ENCODE measurements at regions not wholly inside any gene's neighbourhood (a gene's known extent, or its start where the extent isn't known, plus 50 kb on each side); places are given as distances from the start of the nearest gene placed in this dataset.
"Not testable (repeated sequence)": the region's sequence is repeated elsewhere in the genome, so short reads cannot be mapped to it uniquely, and the experiment has no call there.

DNA sequence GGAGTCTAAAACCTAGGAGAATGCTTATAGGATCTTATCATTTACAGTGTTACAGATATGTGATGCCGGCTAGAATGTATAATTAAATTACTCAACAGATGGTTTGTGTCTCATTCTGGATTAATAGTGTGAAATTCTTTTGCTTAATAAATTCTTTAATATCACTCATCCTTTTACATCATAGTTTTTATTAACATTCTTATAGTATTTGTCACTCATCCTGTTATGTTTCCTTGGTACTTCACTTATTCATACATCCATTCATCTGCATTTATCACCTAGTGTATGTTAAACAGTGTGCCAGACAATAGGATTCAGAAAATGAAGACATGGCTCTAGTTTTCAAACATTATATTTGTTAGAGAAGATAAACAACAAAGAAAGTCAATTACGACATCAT is 468.7 kb downstream of the FRK start:
- DNase-seq: no peak
- no peak for ATAC-seq
- intact Hi-C loops (cut with DNase I): no loop called here

DNA sequence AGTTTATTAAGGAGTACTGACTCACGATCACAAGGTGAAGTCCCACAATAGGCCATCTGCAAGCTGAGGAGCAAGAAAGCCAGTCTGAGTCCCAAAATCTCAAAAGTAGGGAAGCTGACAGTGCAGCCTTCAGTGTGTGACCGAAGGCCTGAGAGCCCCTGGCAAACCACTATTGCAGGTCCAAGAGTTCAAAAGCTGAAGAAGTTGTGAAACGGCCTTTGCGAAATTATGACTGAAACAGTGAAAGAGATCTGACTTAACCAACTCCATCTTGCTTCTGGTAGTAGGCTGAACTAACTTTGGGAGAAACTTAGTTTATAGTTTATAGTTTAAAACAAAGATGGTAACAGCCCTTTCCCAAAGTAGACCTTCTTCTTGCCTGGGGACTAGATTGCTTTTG is 471.6 kb downstream of the FRK start:
- DNase-seq; intact Hi-C loops (cut with DNase I); ATAC-seq: not testable (repeated sequence)

DNA sequence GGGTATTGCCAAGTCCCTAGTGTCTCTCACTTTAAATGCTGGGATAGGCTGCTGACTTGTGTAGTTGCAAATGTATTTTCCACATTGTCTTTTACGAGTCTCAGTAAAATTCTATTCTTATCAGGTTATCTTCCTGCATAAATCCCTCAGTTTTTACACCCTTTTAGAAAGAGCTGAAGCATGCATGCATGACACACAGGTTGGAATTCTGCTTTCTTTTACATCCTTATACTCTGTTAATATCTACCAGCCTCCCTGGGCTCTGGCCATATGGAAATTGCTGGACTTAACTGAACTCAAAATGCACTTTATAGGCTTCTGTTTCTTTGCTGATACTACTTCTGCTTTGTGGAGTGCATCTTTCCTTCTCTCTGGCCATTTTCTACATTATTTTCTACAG is 477.4 kb downstream of the FRK start:
- DNase-seq (no peak), ATAC-seq (no peak)
- intact Hi-C loops (cut with DNase I): no loop called here

DNA sequence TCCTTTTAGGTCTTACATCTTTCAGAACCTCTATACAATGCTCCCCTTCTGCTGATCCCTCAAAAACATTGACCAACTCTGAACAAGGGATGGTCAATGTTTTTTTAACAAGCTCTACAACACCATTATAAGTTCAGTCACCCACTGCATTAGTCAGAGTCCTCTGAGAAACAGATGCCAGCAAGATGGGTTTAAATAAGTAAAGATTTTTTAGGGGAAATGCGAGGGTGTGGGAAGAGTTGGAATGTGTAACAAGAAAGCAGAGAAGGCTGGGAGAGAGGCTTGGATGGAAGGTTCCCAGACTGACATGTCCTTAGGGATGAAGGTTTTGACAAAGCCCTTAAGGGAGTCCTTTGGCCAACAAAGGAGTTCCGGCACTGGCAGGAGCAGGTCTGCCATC is 478.3 kb downstream of the FRK start:
- ATAC-seq (no peak), DNase-seq (no peak)
- intact Hi-C loops (cut with DNase I): no loop called here

DNA sequence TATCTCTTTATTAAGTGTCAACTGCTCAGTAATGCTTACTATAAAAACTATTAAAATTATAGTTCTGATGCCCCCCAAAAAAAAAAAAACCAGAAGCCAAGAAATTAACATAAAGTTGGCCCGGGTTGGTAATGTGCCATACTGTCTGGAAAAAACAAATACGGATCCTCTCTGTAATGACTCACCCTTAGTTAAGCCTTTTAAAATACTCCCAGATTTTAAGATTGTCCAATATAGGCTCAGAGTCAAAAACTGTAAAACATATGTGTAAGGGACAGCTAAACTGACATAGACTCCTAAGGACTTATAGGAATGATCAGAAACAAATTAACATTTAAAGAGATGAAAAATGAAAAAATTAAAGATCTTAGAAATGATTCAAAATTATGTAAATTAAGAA is 481.1 kb downstream of the FRK start:
- ATAC-seq; DNase-seq; intact Hi-C loops (cut with DNase I): not testable (repeated sequence)

DNA sequence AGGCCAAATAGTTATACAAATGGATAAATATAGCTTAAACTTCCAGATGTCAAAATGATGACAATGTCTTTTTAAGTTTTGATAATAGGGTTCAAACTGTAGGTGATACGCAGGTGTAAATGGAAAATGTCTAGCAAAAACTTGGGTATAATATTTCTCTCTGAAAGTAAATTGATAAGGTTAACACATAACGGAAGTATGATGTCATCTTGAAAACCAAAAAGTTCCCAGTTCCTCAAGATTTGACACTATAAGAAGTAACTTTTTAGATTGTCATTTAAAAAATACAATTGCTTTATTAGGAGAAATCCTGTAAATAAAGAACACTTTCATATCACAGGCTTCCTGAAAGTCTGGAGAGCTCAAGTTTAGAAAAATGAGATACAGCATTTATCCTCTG is 483.4 kb downstream of the FRK start:
- intact Hi-C loops (cut with DNase I): no loop called here
- no peak for DNase-seq
- ATAC-seq: no peak

DNA sequence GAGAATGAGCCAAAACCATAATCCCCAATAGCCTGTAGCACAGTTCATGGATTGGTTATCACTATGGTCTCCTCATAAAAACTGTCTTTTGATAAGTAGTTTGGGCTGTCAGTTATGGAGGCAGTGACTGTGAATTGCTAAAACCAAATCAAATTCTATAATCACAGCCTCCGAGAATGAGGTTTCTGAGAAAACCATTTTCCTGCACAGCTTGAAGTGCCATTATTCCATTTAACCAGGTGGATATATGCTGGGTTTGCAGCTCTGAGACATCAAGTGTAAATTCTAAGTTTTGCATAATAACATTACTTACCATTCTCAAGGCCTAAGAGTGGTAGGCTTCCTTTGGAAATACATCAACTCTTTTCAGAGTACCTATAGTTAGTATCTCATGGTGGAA is 485.4 kb downstream of the FRK start:
- intact Hi-C loops (cut with DNase I): no loop called here
- ATAC-seq (no peak), DNase-seq (no peak)

DNA sequence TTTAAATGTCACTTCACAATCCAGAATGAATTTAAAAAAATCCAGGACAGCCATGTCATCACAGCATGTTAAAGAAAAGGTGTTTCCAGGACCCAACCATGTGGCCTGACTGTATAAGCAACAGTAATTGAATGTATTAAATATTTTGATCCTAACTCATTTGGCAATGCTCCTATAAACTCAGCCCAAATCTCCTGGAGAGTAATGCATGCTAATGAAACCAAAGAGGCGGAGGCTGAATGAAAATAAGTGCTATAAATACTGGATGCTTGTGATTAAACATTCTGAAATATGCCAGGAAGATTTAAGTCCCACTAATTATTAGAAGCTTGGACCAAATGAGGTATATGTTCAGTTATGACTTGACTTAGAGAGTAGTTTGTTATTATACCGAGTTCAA is 486.8 kb downstream of the FRK start:
- no peak for ATAC-seq
- intact Hi-C loops (cut with DNase I): no loop called here
- DNase-seq: no peak

DNA sequence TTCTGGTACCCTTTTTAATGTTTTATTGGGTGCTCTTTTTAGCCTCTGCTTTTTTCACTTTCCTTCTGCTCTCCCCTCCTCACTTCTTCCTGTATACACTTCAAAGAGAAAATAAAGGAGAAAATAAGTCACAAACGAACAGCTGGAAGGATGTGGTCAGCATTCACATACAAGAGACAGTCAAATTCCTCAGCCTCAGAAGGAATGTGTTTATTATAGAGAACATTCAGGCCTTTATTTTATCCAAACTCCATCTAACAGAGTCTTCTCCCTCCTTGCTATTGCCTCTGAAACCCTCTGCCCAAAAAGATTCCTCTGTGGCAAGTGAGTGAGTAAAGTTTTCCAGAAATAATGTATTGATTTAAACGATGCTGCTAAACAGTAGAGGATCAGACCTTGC is 490.4 kb downstream of the FRK start:
- no peak for DNase-seq
- intact Hi-C loops (cut with DNase I): no loop called here
- no peak for ATAC-seq

DNA sequence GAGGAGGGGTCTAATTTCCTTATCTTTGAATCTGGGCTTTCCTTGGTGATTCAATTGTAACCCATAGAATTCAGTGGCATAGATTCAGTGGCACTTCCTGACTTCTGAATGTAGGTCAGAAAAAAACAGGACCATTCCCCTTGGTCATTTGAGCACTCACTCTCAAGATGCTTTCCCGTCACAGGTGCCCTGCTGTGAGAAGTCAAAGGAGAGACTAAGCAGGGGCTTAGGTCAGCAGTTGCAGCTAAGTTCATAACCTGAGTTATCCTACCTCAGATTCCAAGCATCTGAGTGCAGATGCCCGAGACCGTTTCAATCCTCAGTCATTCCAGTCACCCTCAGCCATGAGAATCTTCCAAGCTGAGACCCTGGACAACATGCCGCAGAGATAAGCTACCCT is 506.6 kb downstream of the FRK start:
- DNase-seq (no peak), ATAC-seq (no peak)
- intact Hi-C loops (cut with DNase I): no loop called here

DNA sequence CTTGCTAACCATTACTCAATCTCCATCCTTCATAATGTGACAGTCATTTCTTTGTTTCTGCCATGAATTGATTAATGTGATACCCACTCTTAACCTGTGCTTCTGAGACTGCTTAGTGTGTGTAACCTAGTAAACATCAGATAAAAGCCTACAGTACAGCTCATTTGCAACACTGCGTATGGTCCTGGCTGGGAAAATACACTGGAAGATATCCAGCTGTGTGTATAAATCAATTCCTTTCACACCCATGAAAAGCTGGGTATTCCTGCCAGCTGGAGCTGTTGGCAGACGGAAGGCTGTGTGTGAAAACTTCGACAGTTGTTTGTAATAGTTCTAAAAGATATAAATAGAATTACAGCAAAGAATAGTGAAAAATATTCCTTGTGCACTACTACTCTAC is 509.2 kb downstream of the FRK start:
- no peak for DNase-seq
- ATAC-seq: no peak
- intact Hi-C loops (cut with DNase I): no loop called here

DNA sequence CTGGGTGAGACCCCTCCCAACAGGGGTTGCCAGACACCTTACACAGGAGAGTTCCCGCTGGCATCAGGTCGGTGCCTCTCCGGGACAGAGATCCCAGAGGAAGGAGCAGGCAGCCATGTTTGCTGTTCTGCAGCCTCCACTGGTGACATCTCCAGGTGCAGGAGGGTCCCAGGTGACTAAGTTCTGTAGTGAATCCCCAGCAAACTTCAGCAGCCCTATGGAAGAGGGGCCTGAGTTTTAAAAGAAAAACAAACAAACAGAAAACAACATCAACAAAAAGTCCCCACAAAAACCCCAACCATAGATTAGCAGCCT is 515.1 kb downstream of the FRK start:
- intact Hi-C loops (cut with DNase I): no loop called here
- ATAC-seq: no peak

DNA sequence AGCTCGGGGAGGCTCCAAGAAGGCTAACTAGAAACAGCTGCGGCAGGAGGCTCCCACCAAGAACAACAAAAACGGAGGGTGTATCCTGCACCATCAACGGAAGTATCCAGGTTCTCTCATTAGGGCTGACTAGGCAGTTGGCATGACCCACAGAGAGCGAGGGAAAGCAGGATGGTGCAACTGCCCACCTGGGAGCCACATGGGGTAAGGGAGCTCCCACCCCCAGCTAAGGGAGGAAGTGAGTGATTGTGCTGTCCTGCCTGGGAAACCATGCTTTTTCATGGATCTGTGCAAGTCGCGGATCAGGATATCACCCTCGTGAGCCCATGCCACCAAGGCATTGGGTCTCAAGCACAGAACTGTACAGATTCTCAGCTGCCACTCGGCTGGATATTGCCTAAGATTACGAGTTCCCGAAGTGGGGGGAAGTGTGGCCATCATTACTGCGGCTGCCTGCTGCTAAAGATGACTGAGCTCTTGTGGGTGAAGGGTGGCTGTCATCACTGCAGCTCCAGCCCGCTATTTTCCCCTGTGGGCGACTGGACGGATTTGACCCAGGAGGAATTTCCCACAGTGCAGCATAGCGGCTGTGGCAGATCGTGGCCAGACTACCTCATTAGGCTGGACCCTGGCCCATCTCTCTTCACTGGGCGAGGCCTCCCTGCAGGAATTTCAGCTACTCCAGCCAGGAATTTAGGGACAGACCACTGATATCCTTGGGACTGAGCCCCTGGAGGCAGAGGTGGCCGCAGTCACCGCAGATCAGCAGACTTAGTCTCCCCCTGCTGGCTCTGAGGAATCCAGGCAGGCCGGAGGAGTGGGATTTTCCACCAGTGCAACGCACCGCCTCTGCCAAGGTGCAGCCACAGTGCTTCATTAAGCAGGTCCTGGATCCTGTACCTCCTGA is 515.7 kb downstream of the FRK start:
- ATAC-seq (peak; percentile 67 to 91), DNase-seq (peak; percentile 13)
- intact Hi-C loops (cut with DNase I): no loop called here

More for the DNA sequence above, 515.1 kb downstream of the FRK start:
- DNase-seq: no peak

DNA sequence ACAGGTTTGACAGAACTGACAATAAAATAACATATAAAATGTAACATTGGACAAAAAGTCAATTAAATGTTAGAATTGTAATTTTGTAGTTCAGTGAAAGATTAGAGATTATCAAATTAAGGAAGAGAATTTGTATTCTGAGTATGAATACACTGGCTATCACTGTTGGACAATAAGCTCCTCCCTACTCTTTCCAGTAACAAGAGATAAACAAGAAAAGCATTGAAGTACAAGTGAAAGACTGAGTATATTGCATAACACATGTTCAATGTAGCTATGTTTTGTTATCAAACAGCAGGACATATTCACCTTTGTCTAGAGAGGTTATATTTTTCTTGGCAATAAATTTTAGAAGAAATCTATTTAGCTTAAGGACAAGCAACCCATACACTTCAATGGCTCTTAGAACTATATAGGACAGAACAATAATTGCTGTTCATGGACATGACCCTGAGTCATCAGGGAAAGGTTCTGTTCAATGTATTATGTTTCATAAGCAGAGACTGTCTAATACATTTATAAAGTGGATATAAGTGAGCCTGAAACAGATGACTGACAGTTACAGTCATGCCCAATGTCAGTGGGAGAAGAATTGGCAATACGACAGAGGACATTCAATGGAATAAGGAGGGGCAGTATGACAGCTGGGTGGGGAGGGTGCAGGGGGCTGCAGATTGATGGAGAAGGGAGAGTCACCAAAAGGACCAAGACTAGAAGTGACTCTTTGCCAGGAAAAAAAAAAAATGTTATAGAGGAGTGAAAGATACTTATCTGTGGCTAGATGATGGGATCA is 520.4 kb downstream of the FRK start:
- ATAC-seq (no peak), DNase-seq (no peak)
- intact Hi-C loops (cut with DNase I): no loop called here

DNA sequence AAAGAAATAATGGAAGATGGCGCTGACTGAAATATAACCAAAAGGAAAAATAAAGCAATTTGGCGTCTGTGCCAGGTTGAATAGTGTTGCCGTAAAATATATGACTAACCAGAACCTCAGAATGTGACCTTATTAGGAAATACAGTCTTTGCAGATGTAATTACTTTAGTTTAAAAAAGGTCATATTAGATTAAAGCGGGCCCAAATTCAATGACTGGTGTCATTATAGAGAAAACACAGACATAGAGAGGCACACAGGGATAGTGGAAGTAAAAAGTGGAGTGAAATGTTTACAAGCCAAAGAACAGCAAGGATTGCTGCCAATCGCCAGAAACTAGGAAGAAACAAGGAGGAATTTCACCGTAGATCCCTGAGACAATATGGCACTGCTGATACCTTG is 521.2 kb downstream of the FRK start:
- ATAC-seq: no peak
- intact Hi-C loops (cut with DNase I): no loop called here

DNA sequence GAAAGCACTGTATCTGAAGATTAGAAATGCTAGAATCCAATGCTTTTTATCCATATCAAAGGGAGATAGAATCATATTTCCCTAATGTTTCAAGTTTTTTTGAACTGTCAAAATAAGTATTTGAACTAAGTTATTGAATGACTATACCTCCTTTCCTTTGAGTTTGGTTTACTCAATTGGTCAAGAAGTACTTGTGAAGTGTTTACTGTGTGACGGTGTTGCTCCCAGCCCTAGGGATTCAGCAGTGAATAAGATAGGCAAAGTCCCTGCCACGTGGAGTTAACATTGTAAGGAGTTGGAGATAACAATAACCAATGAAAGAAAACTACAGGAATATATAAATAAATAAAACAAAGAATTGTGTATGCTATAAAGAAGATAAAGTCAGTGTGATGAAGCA is 535.9 kb downstream of the FRK start:
- intact Hi-C loops (cut with DNase I): no loop called here
- DNase-seq (no peak), ATAC-seq (no peak)

More for the DNA sequence above, 521.2 kb downstream of the FRK start:
- no peak for DNase-seq

DNA sequence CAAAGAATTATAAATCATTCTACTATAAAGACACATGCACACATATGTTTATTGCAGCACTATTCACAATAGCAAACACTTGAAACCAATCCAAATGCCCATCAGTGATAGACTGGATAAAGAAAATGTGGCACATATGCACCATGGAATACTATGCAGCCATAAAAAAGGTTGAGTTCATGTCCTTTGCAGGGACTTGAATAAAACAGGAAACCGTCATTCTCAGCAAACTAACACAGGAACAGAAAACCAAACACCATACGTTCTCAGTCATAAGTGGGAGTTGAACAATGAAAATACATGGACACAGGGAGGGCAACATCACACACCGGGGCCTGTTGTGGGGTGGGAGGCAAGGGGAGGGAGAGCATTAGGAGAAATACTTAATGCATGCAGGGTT is 538.9 kb downstream of the FRK start:
- intact Hi-C loops (cut with DNase I); DNase-seq: not testable (repeated sequence)

DNA sequence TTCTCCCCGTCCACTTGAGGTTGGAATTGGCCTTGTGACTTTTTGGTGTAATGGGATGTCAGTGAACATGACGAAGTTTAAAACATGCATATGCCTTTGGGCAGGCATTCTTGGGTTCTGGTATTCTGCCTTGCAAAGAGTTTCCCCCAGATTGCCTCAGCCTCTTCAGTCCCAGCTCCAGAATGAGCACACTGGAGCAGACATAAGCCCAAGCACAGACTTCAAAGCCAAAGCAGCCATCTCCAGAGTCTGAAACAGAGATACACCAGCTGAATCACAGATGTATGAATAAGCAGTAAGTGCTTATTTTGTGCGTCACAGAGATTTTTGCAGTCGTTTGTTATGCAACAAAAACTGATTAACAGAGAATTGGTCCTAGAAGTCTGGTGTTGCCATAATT is 546.0 kb downstream of the FRK start:
- intact Hi-C loops (cut with DNase I): no loop called here
- DNase-seq (no peak), ATAC-seq (no peak)

More for the DNA sequence above, 538.9 kb downstream of the FRK start:
- ATAC-seq: not testable (repeated sequence)

DNA sequence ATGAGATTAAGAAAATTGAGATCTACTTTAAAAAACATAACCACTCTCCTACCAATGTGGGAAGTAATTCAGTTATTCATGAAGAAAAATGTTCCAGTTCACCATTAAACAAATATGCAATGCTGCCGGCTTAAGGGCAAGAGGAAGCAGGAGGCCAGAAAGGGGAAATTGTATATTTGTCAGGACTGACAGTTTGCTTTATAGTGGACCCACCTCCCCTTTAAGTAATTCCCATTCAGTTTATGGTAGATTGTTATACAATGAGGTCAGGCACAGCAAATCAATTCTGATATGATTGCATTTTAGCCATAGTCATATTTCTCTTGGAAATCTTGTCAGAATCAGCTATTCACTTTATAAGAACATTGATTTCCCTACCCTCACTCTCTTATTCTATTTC is 547.8 kb downstream of the FRK start:
- ATAC-seq: no peak
- DNase-seq: no peak
- intact Hi-C loops (cut with DNase I): no loop called here

DNA sequence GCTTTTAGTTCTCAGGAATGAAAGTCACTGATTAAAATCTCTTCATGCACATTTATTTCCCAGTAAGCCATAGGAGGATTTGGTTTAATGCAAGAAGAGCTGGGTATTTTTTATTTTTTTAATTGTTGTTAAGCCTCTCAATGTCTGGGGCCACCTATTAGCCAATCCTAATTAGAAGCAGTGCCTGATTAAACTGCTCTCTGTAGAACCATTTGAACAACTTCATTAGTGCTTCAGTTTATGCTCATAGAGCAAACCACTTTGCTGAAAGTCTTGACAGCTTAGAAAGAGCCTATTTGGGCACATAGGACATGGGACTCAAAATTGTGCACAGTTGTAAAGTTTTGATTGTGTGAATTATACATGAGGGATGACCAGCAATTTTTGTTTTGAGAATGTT is 548.9 kb downstream of the FRK start:
- ATAC-seq (no peak), DNase-seq (no peak)
- intact Hi-C loops (cut with DNase I): no loop called here

DNA sequence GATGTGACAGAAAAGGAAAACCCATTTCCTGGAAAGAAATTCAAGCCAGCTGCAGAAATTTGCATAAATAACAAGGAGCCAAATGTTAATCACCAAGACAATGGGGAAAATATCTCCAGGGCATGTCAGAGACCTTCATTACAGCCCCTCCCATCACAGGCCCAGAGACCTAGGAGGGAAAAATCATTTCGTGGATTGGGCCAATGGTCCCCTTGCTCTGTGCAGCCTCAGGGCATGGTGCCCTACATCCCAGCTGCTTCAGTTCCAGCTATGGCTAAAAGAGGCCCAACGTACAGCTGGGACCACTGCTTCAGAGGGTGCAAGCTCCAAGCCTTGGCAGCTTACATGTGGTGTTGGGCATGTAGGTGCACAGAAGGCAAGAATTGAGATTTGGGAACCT is 558.3 kb downstream of the FRK start:
- ATAC-seq; intact Hi-C loops (cut with DNase I): not testable (repeated sequence)

More for the DNA sequence above, 558.3 kb downstream of the FRK start:
- DNase-seq: not testable (repeated sequence)

All from left cardiac atrium (tissue), 4 donors.